ENCODE measurements at regions not wholly inside any gene's neighbourhood (a gene's known extent, or its start where the extent isn't known, plus 50 kb on each side); places are given as distances from the start of the nearest gene placed in this dataset.

DNA sequence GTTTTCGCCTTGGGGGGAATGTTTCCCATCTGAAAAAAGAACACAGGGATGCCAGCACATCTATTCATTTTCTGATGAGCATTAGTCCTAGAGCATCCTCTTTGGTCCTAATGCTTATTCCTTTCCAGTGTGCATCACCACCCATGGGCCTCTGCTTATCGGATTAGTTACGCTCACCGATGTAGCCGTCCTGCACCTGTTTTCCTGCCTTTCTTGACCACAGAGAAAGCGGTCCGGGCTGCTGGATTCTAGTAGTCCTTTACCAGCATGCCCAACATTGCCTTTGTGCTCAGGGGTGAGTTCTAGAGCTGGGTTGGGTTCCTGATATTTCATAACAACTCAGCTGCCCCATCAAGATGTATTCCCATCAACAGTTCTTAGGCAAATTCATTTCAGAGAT, 2084.5 kb upstream of the C9orf72 start:
- no peak overlapping the region for H3K56ac ChIP-seq (ENCODE audit: extremely low read depth, insufficient read depth, low read length)
- ChIA-PET CTCF (no interaction called here), POLR2A (ENCODE audit: unreplicated experiment) (no interaction called here)
- H3K4ac ChIP-seq (ENCODE audit: low read depth, low read length), result no peak overlapping the region
- H2BK5ac ChIP-seq (ENCODE audit: low read depth, low read length, poor library complexity, severe bottlenecking), result no peak overlapping the region
- no peak overlapping the region for H3K27ac ChIP-seq (ENCODE audit: insufficient read depth, low read length)
- H4K8ac ChIP-seq (ENCODE audit: low read depth in 2 of 2, low read length in 2 of 2), result no peak overlapping the region
- TF ChIP-seq NFE2L2 (IDR thresholded peaks at IDR 0.05; ENCODE audit: low read depth, low read length) (no peak), CHD1 (IDR thresholded peaks at IDR 0.05; ENCODE audit: low read depth, low read length) (no peak)
- intact Hi-C loops (cut with micrococcal nuclease), result no loop called here
- no peak overlapping the region for H2BK120ac ChIP-seq (ENCODE audit: low read depth, low read length)
- DNase-seq (no peak), ATAC-seq (ENCODE audit: low read depth) (no peak)
- no peaks in the 10 kb centered on the region for H4K20me1 ChIP-seq (ENCODE audit: insufficient read depth, low read length)
- peaks cover 10% of the 10 kb centered on the region for H3K9me3 ChIP-seq (ENCODE audit: control insufficient read depth, insufficient read depth, low read length)
- no peak overlapping the region for H3K23ac ChIP-seq (ENCODE audit: low read depth, low read length)
- no peaks in the 10 kb centered on the region for H3K27me3 ChIP-seq (ENCODE audit: control insufficient read depth, insufficient read depth, low read length)
- H3K4me2 ChIP-seq (ENCODE audit: low read depth, low read length), result no peak overlapping the region
- H2AFZ ChIP-seq (replicated peaks; ENCODE audit: low read length, poor library complexity), result no peak overlapping the region
- no peak overlapping the region for H3K9ac ChIP-seq (ENCODE audit: low read depth, low read length)
- no peak overlapping the region for H3K14ac ChIP-seq (replicated peaks; ENCODE audit: low read depth, low read length)
- no TSS peak for BruUV-seq (replicated peaks)
- no peaks in the 10 kb centered on the region for H3K79me1 ChIP-seq (ENCODE audit: low read depth in 1 of 2, low read length in 2 of 2)
- no peak overlapping the region for H4K5ac ChIP-seq (ENCODE audit: low read depth, low read length)
- no peak overlapping the region for H2BK15ac ChIP-seq (ENCODE audit: low read depth, low read length)
- no peaks in the 10 kb centered on the region for H3K9me1 ChIP-seq (ENCODE audit: insufficient read depth, low read length)
- H3K4me3 ChIP-seq (ENCODE audit: insufficient read depth, low read depth, low read length), result no peak overlapping the region
- no peak overlapping the region for H2AK5ac ChIP-seq (ENCODE audit: low read depth, low read length)
- no peak overlapping the region for H2AK9ac ChIP-seq (replicated peaks; ENCODE audit: low read depth, low read length, poor library complexity)
- dilution Hi-C loops (cut with HindIII; ENCODE audit: low sequenced_read_pairs, unreplicated experiment), result no loop called here
- no CpG with 5 or more reads among the region's 7 CpGs for WGBS, 2 experiments (ENCODE audit: extremely low coverage in 2 of 2, insufficient read length in 1 of 2)
- no peaks in the 10 kb centered on the region for H3K4me1 ChIP-seq (ENCODE audit: control insufficient read depth, insufficient read depth, low read length)
- H3K18ac ChIP-seq (ENCODE audit: low read depth, low read length), result no peak overlapping the region
- in situ Hi-C loops (cut with MboI; ENCODE audit: low sequenced_read_pairs), result no loop called here
- no peak overlapping the region for H4K91ac ChIP-seq (ENCODE audit: insufficient read depth, low read depth, low read length)
- H2BK20ac ChIP-seq (ENCODE audit: low read depth, low read length), result no peak overlapping the region
- H3K36me3 ChIP-seq (ENCODE audit: control insufficient read depth, insufficient read depth, low read length), result no peaks in the 10 kb centered on the region
